ENCODE measurements at regions not wholly inside any gene's neighbourhood (a gene's known extent, or its start where the extent isn't known, plus 50 kb on each side); places are given as distances from the start of the nearest gene placed in this dataset.

DNA sequence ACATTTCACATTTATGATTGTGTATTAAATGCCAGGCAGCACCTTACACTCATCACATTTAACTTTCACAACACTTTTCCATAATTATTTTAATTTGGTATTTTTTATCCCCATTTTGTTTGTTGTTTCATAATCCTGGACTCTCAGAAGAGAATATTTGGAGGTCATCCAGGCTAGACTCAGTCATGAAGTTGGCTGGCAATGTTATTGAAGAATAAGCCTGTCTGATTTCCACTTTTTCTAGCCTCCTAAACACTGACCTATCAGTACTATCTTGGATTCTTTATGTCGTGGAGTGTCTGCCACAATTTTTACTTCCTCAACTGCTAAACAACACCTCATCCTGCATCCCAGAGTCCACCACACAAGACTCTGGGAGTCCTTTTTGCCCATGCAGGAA is 372.3 kb upstream of the NRP1 start:
- Histone ChIP-seq H4K20me1 (ENCODE audit: insufficient read depth, low read length) (no peaks in the 10 kb centered on the region), H3K4me3 (ENCODE audit: low read depth in 1 of 2, low read length in 2 of 2) (no peak overlapping the region), H3K36me3 (ENCODE audit: insufficient read depth, low read length) (no peaks in the 10 kb centered on the region), H3K9me3 (ENCODE audit: insufficient read depth, low read length, severe bottlenecking) (no peaks in the 10 kb centered on the region), H3K79me2 (ENCODE audit: insufficient read depth, low read length) (no peaks in the 10 kb centered on the region), H3K4me2 (ENCODE audit: insufficient read depth, low read length) (no peak overlapping the region), H3K4me1 (ENCODE audit: insufficient read depth, low read length) (no peaks in the 10 kb centered on the region), H2AFZ (ENCODE audit: low read depth, low read length) (no peak overlapping the region), H3K27ac (ENCODE audit: low read length) (no peak overlapping the region), H3K9ac (ENCODE audit: low read depth, low read length) (no peak overlapping the region), H3K27me3 (ENCODE audit: insufficient read depth, low read length, poor library complexity) (no peaks in the 10 kb centered on the region)
- DNase-seq (no peak), ATAC-seq (ENCODE audit: insufficient read depth, low read depth) (no peak)
- no peak for TF ChIP-seq EZH2 (IDR thresholded peaks at IDR 0.05; ENCODE audit: borderline replicate concordance, low read depth, low read length, severe bottlenecking)
- TF ChIP-seq CTCF (IDR thresholded peaks at IDR 0.05; ENCODE audit: borderline replicate concordance, extremely low read depth, low read length, poor library complexity, severe bottlenecking), result no peak

DNA sequence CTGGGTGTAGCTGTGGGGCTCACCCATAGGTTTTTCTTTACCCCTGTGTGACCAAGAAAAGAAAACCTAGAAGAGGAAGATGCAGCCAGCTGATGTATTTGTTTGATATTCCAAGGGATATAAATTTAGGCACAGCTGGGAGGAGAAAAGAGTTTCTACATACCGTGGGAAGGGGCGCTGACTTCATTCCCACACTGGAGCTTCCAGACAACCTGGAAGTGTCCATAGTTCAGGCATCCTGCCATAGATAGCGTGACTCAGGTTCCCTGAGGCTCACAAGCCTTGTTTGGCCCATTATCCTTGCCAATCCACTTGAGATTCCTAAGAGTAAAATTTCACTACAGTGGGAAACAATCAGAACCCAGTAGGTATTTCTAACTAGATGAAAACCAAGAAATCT is 371.7 kb upstream of the NRP1 start:
- Histone ChIP-seq H3K9me3 (ENCODE audit: insufficient read depth, low read length, severe bottlenecking) (no peaks in the 10 kb centered on the region), H3K27ac (ENCODE audit: low read length) (no peak overlapping the region), H3K9ac (ENCODE audit: low read depth, low read length) (no peak overlapping the region), H3K4me2 (ENCODE audit: insufficient read depth, low read length) (no peak overlapping the region), H4K20me1 (ENCODE audit: insufficient read depth, low read length) (no peaks in the 10 kb centered on the region), H3K36me3 (ENCODE audit: insufficient read depth, low read length) (no peaks in the 10 kb centered on the region), H3K27me3 (ENCODE audit: insufficient read depth, low read length, poor library complexity) (no peaks in the 10 kb centered on the region), H2AFZ (ENCODE audit: low read depth, low read length) (no peak overlapping the region), H3K4me3 (ENCODE audit: low read depth in 1 of 2, low read length in 2 of 2) (no peak overlapping the region), H3K4me1 (ENCODE audit: insufficient read depth, low read length) (no peaks in the 10 kb centered on the region), H3K79me2 (ENCODE audit: insufficient read depth, low read length) (no peaks in the 10 kb centered on the region)
- ATAC-seq (ENCODE audit: insufficient read depth, low read depth) (no peak), DNase-seq (no peak)
- TF ChIP-seq EZH2 (IDR thresholded peaks at IDR 0.05; ENCODE audit: borderline replicate concordance, low read depth, low read length, severe bottlenecking), result no peak
- no peak for TF ChIP-seq CTCF (IDR thresholded peaks at IDR 0.05; ENCODE audit: borderline replicate concordance, extremely low read depth, low read length, poor library complexity, severe bottlenecking)

- Histone ChIP-seq H3K4me3 (ENCODE audit: low read depth in 1 of 2, low read length in 2 of 2) (no peak overlapping the region), H3K27ac (ENCODE audit: low read length) (no peak overlapping the region), H3K36me3 (ENCODE audit: insufficient read depth, low read length) (no peaks in the 10 kb centered on the region), H3K9me3 (ENCODE audit: insufficient read depth, low read length, severe bottlenecking) (no peaks in the 10 kb centered on the region), H3K4me2 (ENCODE audit: insufficient read depth, low read length) (no peak overlapping the region), H3K27me3 (ENCODE audit: insufficient read depth, low read length, poor library complexity) (no peaks in the 10 kb centered on the region), H3K79me2 (ENCODE audit: insufficient read depth, low read length) (no peaks in the 10 kb centered on the region), H4K20me1 (ENCODE audit: insufficient read depth, low read length) (no peaks in the 10 kb centered on the region), H2AFZ (ENCODE audit: low read depth, low read length) (no peak overlapping the region), H3K4me1 (ENCODE audit: insufficient read depth, low read length) (no peaks in the 10 kb centered on the region), H3K9ac (ENCODE audit: low read depth, low read length) (no peak overlapping the region)
- ATAC-seq (ENCODE audit: insufficient read depth, low read depth) (no peak), DNase-seq (no peak)
- TF ChIP-seq EZH2 (IDR thresholded peaks at IDR 0.05; ENCODE audit: borderline replicate concordance, low read depth, low read length, severe bottlenecking), result no peak
- no peak for TF ChIP-seq CTCF (IDR thresholded peaks at IDR 0.05; ENCODE audit: borderline replicate concordance, extremely low read depth, low read length, poor library complexity, severe bottlenecking)
Observed at GRCh38 chr10:33704214-33704830, 369.9 kb upstream of the NRP1 start.
